NCI-H128 (cell line): ENCODE measurements at regions not wholly inside any gene's neighbourhood (a gene's known extent, or its start where the extent isn't known, plus 50 kb on each side); places are given as distances from the start of the nearest gene placed in this dataset.
A peak's percentile ranks its signal among the peaks of the same experiment; 100 is the strongest.

ENCODE experiments used
- DNase-seq: peaks from one replicate; lab custom pipeline; 2025; ENCODE audit not compliant: unreplicated experiment; lab: John Stamatoyannopoulos, UW

- no peak for DNase-seq
These were observed 128.6 kb upstream of the CPM start for GRCh38 chr12:69061574-69061973.

GRCh38 chr12:69062621-69063237, 129.8 kb upstream of the CPM start:
- no peak for DNase-seq

DNA sequence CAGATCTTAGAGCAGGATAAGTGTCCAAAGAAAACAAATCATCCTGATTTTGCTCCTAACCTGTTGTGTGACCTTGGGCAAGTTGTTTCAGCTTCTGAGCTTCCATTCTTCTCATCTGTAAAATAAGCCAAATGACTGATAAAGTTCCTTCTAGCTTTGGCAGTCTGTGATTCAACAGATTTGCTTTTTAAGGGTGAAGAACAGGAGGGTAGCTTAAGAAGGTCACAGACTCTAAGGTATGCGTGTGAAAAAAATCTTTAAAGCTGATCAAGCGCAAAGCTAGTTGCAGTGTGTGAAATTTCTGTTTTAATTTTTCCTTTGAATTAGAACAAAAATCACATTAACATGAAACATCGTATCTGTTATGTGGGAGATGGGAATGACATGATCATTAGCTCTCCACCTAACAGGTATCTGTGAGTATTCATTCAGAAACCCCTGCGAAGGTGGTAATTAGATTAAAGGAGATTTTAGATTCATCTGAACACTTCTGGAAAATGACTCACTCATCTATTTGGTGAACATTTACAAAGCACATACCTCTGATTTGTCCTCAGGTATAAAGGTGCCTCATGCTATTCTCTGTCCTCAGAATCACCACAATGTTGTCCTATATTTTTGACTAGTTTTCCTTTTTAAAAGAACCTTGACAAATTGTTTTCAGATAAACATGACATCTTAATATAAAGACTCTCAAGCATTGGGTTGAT, 131.9 kb upstream of the CPM start:
- DNase-seq, result no peak

DNA sequence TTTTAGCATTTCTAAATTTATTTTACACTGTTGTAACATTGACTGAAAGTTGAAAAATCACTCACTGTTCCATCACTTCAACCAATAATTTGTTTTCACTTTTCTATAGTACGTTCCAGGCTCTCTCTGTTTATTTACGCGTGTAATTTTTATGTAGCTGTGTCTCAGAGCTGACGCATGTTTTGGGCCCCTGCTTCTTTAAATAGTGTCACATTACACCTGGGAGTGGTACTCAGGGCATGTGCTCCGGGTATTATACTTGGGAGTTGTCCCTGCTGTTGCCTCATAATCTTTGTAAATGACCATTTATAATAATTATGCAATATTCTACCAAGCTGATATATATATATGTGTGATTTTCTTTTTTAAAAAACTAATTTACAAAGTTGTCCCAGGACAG, 132.8 kb upstream of the CPM start:
- no peak for DNase-seq

DNA sequence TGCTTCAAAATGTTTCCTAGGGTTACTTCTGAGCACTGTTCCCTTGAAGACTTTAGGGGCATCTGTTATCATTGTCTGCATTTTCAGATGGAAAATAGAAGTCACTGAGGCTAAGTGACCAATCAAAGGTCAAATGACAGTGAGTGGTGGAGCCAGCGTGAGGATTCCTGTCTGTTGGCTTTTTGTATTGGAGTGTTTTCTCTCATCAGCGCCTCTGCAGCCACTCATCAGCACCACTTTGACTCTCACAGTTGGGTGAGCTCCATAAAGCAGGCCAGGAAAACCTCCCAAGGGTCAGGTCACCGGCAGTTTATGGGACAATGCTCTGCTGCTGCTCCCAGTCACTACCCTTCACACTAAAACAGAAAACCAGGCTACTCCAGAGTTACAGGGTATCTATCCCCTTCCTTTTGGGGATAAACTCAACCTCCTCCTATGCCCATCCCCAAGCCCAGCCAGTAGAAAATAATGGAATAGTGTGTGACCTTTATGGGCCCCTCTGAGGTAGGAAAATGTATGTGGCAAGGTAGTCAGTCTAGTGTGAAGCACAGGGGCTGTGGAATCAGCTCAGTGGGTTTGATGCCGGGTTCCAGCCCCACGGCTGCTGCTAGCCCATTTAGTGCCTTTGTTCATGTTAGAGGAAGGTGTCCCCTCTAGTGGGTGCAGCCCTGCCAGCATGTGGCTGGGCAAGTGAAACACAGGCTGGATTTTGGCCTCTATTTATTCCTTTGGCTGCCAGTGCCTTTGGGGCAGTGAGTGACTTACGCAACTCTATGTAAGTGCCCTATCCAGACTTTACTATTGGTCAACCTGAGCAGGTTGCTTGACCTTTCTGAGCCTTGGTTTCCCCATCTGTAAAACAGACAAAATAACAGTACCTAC, 133.8 kb upstream of the CPM start:
- no peak for DNase-seq

DNA sequence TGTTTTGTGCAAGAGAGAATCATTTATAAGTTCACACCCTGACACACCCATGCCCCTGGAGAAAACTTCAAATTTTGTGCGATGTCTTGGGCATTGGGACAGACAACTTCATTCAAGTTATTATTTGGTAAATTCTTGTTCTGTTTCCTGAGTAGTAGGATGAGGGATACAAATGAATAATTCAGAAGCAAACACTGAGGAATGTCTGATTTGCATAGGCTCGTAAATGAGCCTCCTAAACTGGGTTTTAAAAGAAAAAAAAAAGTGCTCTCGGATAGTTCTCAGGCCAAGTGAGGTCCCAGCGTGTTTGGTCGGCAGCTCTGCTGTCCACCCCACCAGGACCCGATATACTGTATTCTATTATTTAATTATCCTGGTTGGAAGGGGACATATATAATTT, 134.7 kb upstream of the CPM start:
- DNase-seq, result no peak

DNA sequence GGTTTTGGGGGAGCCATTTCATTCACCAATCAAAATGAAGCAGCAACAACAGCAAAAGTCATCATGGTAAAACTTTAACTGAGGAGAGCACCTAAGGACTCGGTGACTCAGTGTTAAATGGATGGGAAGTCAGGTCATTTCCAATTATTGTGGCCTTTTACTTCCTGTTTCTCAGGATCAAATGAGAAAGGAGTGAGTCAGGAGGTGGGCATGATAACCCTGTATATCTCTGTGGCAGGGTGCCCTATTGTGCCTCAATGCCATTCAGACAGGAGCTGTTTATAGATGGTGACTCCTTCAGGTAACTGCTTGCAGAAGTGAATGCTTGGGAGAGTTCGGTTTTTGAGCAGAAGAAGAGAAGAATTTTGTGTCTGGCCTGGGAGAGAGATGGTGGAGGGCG, 135.5 kb upstream of the CPM start:
- DNase-seq, result no peak

- no peak for DNase-seq
These were observed 136.5 kb upstream of the CPM start for GRCh38 chr12:69069479-69069878.

DNA sequence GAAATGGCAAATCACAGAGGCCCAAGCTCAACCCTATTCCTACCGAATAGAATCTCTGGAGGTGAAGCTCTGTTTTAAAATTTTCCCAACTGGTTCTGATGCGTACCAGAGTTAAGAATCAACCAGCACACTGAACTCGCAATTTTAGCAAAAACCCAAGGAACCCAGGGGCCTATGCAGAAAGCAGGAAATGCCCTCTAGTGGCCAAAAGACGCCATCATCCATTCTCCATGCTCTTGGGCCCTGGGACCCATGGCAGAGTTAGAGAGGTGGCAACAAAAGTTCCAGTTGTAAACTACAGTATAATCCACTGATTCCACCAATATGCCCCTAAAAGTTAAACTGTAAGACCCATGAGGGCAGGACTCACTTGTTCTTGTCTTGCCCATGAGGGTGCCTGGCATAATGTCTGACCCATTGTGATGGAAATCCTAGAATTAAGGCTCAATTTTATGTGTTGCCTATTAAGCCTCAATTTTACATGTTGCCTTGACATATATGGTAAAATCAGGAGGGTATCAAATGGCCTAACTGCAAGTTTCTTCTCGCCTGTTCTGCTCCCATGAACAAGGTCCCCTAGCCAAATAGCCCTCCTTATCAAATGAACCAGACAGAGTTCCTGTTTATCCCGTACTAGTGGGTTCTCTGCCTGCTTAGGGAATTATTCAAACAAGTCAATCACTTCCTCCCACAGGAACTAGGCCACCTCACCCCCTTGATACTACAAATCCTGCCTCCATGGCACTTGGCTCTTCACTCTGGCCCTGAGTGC, 137.5 kb upstream of the CPM start:
- DNase-seq, result peak; percentile 41

- DNase-seq, result no peak
These were observed 138.1 kb upstream of the CPM start for GRCh38 chr12:69071091-69071370.

DNA sequence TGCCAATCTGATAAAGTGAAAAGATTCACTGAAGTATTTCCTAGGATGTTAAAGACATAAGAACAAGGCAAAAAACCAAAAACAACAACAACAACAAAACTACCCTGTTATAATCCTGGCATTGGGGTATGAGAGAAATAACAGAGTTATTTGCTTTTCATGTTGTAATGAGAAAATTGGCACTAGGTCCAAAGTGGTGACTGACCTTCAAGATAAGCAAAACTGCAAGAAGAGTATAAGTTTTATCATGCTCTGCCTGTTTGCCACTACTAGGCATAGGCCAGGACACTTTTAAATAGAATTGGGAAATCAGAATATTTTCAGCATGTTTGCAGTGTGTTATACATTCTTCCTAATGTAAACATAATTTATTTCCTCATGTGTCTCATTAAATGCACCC, 140.1 kb upstream of the CPM start:
- no peak for DNase-seq

- DNase-seq, result no peak
These were observed 141.8 kb upstream of the CPM start for GRCh38 chr12:69074556-69075349.

GRCh38 chr12:69083689-69084088, 150.7 kb upstream of the CPM start:
- no peak for DNase-seq

DNA sequence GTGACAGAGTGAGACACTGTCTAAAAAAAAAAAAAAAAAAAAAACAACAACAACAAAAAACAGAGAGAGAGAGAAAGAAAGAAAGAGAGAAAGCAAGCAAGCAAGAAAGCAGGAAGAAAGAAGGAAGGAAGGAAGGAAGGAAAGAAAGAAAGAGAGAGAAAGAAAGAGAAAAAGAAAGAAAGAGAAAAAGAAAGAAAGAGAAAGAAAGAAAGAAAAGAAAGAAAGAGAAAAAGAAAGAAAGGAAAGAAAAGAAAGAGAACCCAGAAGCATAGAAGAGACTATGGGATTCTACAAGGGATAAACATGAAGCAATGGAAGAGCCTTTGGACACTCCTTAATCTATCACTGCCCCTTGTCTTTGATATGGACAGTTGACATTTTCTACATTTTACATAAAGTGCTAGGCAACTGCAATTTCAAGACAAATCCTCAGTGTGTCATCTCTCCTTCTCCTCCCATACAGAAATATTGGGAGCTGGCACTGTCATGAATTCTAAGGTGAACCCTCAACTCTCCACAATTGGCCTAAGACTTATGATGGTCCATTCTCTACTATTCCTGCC, 151.9 kb upstream of the CPM start:
- no peak for DNase-seq

- DNase-seq, result no peak
These were observed 152.9 kb upstream of the CPM start for GRCh38 chr12:69085852-69086251.

DNA sequence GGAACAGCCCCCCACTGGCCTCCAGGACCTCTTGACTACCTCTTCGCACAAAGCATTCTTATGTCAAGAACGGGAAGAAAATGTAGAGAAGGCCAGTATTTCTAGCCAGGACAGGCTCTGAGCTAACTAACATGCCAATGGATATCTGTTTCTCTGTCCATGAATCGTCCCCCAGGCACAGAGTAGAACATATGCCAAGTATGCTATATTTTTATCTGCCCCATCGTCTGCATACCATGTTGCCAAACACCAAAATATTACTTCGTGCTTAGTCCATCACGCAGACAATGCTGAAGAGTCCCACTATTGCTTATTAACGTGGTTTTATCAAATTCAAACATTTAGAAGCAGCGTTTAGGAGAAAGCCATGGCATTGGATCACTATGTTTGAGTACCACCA, 151.4 kb upstream of the CPSF6 start:
- DNase-seq, result no peak

GRCh38 chr12:69090722-69091121, 148.6 kb upstream of the CPSF6 start:
- DNase-seq, result no peak

DNA sequence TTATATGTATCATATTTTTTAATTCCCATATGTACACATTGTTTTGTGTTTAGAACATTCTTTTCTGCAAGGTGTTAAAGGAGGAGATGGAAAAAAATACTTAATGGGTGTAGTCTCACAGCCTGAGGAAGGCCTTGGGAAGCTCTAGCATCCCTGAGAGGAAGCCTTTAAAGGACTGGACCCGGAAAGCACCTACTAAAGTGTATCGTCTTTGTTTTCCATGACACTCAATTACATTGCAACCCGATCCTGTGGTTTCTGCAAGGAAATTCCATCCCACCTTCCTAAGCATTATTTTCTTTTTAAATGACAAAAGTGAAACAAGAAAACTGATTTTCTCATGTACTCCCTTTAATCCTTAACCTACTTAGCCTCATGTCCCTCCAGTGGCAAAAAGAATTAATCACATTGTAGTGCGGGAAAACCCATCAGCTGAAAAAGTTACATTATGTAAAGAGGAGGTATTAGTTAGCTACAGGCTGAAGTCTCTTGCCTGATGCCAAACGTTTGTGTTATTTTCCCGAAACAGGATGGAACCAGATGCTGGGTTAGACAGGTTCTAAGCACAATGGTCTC, 147.8 kb upstream of the CPSF6 start:
- no peak for DNase-seq

- DNase-seq, result no peak
These were observed 147.2 kb upstream of the CPSF6 start for GRCh38 chr12:69092137-69092536.

DNA sequence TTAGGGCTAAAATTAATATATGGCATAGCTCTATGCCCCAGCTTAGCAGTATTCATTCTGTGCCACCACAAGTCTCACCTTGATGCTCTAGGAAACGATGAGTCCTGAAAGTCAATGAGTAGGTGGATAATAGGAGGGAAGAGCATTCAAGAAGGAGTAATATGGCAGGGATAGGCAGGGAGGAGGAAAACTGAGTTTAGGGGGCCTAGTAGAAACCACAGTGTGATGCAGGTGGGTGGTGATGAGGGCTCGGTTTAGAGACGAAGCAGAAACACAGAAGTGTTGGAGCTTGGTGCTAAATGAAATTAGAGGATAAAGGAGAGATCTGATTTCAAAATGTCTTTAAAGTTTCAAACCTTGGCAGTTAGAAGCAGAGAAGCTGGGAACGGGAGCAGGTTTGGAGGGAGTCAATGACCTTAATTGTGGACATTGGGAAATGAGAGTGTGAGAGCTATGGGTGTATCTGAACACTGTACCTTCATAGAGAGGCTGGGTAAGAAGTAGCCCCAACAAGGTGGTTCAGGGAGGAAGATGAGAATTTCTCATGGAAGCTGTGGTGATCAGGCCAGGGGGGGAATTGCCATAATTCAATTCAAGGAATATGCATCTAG, 144.7 kb upstream of the CPSF6 start:
- no peak for DNase-seq
